Uterus (tissue), 2 donors: ENCODE measurements at regions not wholly inside any gene's neighbourhood (a gene's known extent, or its start where the extent isn't known, plus 50 kb on each side); places are given as distances from the start of the nearest gene placed in this dataset.

Experiments
- POLR2A ChIP-seq, 2 donors: fragments of 450-650 bp; IDR thresholded peaks; one replicate each; pipeline ENCODE4 v1.6.1; 2016; ENCODE audit warnings: antibody characterized with exemption in 2 of 2, mild to moderate bottlenecking in 1 of 2, moderate library complexity in 1 of 2
- TF ChIP-seq, protein P1 (sequence below), 4 experiments: fragments of 200-600 bp in 2 of 4; fragments of 450-650 bp in 2 of 4; sonication (generic) in 2 of 4; IDR thresholded peaks; one replicate each; pipeline ENCODE4 v1.5.1; 2016 to 2019; ENCODE audit warnings: antibody characterized with exemption in 4 of 4, mild to moderate bottlenecking in 2 of 4, moderate library complexity in 1 of 4

DNA sequence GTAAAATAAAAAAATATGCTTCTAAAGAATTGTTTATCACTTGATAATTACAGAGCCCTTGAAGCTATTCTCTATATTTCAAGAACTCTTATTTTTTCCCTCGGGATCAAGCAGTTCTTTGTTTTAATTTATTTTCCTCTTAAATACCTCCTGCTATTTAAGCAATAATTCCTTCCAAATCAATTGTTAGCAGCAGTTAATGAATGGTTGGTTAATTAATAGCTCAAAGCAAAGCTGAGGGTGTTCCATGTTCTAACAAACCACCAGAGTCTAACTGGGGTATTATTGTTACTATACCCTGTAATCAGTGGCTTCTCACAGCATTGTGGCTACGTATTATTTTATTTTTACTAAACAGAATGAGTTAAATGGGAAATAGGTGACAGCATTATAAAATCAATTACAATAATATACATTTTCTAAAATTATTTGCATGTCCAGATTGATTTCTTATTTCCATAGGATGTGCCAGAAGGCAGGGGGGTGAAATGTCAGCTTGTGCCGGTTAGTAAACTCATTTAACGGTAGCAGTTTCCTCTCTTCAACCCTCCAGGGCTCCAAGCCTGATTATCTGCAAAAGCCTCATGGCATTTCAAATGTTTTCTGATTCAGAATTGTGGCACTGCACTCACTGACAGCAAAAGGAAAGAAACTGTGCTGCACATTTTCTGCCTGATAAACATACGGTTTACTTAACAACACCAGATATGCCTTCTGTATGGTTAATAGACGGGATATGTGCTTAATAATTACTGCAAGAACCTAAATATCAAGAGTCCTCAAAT, 286.9 kb upstream of the EMCN start:
- TF ChIP-seq, protein P1, sequence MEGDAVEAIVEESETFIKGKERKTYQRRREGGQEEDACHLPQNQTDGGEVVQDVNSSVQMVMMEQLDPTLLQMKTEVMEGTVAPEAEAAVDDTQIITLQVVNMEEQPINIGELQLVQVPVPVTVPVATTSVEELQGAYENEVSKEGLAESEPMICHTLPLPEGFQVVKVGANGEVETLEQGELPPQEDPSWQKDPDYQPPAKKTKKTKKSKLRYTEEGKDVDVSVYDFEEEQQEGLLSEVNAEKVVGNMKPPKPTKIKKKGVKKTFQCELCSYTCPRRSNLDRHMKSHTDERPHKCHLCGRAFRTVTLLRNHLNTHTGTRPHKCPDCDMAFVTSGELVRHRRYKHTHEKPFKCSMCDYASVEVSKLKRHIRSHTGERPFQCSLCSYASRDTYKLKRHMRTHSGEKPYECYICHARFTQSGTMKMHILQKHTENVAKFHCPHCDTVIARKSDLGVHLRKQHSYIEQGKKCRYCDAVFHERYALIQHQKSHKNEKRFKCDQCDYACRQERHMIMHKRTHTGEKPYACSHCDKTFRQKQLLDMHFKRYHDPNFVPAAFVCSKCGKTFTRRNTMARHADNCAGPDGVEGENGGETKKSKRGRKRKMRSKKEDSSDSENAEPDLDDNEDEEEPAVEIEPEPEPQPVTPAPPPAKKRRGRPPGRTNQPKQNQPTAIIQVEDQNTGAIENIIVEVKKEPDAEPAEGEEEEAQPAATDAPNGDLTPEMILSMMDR (IDR thresholded peaks at IDR 0.05), result no peak
- TF ChIP-seq POLR2A (IDR thresholded peaks at IDR 0.05), result no peak
